NOMO-1 treated with dmso at 0.1 percent for 144 hours (cell line): ENCODE measurements at regions not wholly inside any gene's neighbourhood (a gene's known extent, or its start where the extent isn't known, plus 50 kb on each side); places are given as distances from the start of the nearest gene placed in this dataset.
"Not testable (repeated sequence)": the region's sequence is repeated elsewhere in the genome, so short reads cannot be mapped to it uniquely, and the experiment has no call there.

Source experiments
- DNase-seq: peaks from one replicate; lab custom pipeline; 2025; ENCODE audit not compliant: unreplicated experiment; lab: John Stamatoyannopoulos, UW

- DNase-seq: no peak
Measured at GRCh38 chr4:114034189-114034588, 54.7 kb upstream of the ARSJ start.

- no peak for DNase-seq
Measured at GRCh38 chr4:114036426-114036825, 57.0 kb upstream of the ARSJ start.

GRCh38 chr4:114036864-114037263 is 57.4 kb upstream of the ARSJ start:
- no peak for DNase-seq

GRCh38 chr4:114037988-114038387 is 58.5 kb upstream of the ARSJ start:
- no peak for DNase-seq

- DNase-seq: no peak
Measured at GRCh38 chr4:114038762-114039387, 59.4 kb upstream of the ARSJ start.

GRCh38 chr4:114040319-114041116 is 61.1 kb upstream of the ARSJ start:
- no peak for DNase-seq

GRCh38 chr4:114041117-114041475 is 61.6 kb upstream of the ARSJ start:
- no peak for DNase-seq

- no peak for DNase-seq
Measured at GRCh38 chr4:114043116-114043515, 63.7 kb upstream of the ARSJ start.

GRCh38 chr4:114044351-114044750 is 64.9 kb upstream of the ARSJ start:
- not testable (repeated sequence) for DNase-seq

- no peak for DNase-seq
Measured at GRCh38 chr4:114046331-114046730, 66.9 kb upstream of the ARSJ start.

- DNase-seq: not testable (repeated sequence)
Measured at GRCh38 chr4:114048154-114048553, 68.7 kb upstream of the ARSJ start.

- DNase-seq: no peak
Measured at GRCh38 chr4:114052227-114052626, 72.8 kb upstream of the ARSJ start.

GRCh38 chr4:114056599-114056998 is 77.2 kb upstream of the ARSJ start:
- no peak for DNase-seq

GRCh38 chr4:114057746-114058145 is 78.3 kb upstream of the ARSJ start:
- no peak for DNase-seq

- no peak for DNase-seq
Measured at GRCh38 chr4:114062499-114062898, 83.1 kb upstream of the ARSJ start.

GRCh38 chr4:114072781-114073180 is 93.3 kb upstream of the ARSJ start:
- DNase-seq: no peak

GRCh38 chr4:114076899-114077570 is 97.6 kb upstream of the ARSJ start:
- no peak for DNase-seq

- no peak for DNase-seq
Measured at GRCh38 chr4:114077610-114078009, 98.2 kb upstream of the ARSJ start.

- DNase-seq: no peak
Measured at GRCh38 chr4:114078636-114079035, 99.2 kb upstream of the ARSJ start.

- DNase-seq: no peak
Measured at GRCh38 chr4:114081783-114082182, 102.3 kb upstream of the ARSJ start.

- DNase-seq: no peak
Measured at GRCh38 chr4:114082348-114082747, 102.9 kb upstream of the ARSJ start.
